ENCODE measurements at regions not wholly inside any gene's neighbourhood (a gene's known extent, or its start where the extent isn't known, plus 50 kb on each side); places are given as distances from the start of the nearest gene placed in this dataset.
"Not testable (repeated sequence)": the region's sequence is repeated elsewhere in the genome, so short reads cannot be mapped to it uniquely, and the experiment has no call there.

DNA sequence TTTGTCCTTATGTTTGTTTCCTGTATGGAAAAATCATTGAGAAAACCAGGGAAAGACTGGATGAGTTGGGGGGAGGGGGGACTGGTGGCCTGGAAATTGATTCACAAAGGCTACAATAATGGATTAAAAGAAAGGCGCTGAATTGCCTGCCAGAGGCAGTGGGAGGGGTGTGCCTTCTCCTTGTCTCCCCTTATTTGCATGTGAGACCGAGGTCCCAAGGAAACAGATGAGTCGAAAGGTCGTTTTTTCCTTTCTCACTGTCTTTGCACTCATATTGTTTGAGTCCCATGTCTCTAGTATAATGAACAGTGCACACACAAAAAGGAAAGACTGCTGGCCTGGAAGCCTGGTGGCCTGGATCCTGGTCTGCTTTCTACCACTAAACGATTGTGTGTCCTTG, 86.6 kb upstream of the ZDHHC15 start:
- Histone ChIP-seq H3K9ac (ENCODE audit: low read length) (no peak overlapping the region), H3K27ac (ENCODE audit: low read length) (no peak overlapping the region), H3K9me2 (ENCODE audit: insufficient read depth, low read length) (no peaks in the 10 kb centered on the region), H3K27me3 (ENCODE audit: insufficient read depth, low read depth, low read length) (no peaks in the 10 kb centered on the region), H3K4me2 (ENCODE audit: low read length) (no peak overlapping the region), H2AFZ (ENCODE audit: low read depth, low read length) (no peak overlapping the region), H3K9me3 (ENCODE audit: low read length) (no peaks in the 10 kb centered on the region), H3K79me2 (replicated peaks; ENCODE audit: insufficient read depth, low read length) (no peaks in the 10 kb centered on the region), H3K4me3 (ENCODE audit: low read length) (no peak overlapping the region), H4K20me1 (ENCODE audit: insufficient read depth) (no peaks in the 10 kb centered on the region), H3F3A (ENCODE audit: insufficient read depth, low read length, poor library complexity, severe bottlenecking) (no peaks in the 10 kb centered on the region), H3K36me3 (ENCODE audit: insufficient read depth, low read length) (no peaks in the 10 kb centered on the region)
- TF ChIP-seq SMC3 (conservative IDR thresholded peaks at IDR 0.05; ENCODE audit: poor library complexity) = no peak
- TF ChIP-seq, protein P1, sequence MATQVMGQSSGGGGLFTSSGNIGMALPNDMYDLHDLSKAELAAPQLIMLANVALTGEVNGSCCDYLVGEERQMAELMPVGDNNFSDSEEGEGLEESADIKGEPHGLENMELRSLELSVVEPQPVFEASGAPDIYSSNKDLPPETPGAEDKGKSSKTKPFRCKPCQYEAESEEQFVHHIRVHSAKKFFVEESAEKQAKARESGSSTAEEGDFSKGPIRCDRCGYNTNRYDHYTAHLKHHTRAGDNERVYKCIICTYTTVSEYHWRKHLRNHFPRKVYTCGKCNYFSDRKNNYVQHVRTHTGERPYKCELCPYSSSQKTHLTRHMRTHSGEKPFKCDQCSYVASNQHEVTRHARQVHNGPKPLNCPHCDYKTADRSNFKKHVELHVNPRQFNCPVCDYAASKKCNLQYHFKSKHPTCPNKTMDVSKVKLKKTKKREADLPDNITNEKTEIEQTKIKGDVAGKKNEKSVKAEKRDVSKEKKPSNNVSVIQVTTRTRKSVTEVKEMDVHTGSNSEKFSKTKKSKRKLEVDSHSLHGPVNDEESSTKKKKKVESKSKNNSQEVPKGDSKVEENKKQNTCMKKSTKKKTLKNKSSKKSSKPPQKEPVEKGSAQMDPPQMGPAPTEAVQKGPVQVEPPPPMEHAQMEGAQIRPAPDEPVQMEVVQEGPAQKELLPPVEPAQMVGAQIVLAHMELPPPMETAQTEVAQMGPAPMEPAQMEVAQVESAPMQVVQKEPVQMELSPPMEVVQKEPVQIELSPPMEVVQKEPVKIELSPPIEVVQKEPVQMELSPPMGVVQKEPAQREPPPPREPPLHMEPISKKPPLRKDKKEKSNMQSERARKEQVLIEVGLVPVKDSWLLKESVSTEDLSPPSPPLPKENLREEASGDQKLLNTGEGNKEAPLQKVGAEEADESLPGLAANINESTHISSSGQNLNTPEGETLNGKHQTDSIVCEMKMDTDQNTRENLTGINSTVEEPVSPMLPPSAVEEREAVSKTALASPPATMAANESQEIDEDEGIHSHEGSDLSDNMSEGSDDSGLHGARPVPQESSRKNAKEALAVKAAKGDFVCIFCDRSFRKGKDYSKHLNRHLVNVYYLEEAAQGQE (IDR thresholded peaks at IDR 0.05; ENCODE audit: borderline replicate concordance) = no peak
- TF ChIP-seq TAF1 (IDR thresholded peaks at IDR 0.05; ENCODE audit: low read depth) = no peak
- TF ChIP-seq EZH2 (IDR thresholded peaks at IDR 0.05; ENCODE audit: borderline replicate concordance, insufficient read depth, low read length, poor library complexity, severe bottlenecking) = no peak
- no peak for TF ChIP-seq POLR2AphosphoS5 (IDR thresholded peaks at IDR 0.05)
- no peak for TF ChIP-seq MXI1 (conservative IDR thresholded peaks at IDR 0.05; ENCODE audit: poor library complexity, severe bottlenecking)

DNA sequence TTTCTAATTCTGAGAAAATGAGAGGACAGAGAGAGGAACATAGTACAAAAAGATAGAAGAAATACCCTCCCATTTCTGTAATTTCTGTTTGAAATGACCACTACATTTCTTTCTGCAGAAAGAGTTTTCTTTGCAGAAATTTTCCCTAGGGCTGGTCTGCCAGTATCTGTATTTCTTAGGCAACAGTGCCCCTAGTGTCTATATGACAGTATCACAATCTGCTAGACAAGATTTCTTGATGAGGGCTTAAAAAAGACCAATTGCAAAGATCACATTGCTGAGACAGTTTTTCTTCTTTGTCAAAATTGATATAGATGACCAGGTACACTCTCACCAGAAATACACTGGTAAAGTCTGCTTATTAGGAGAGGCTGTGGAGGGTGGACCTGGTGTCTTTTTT, 81.0 kb upstream of the ZDHHC15 start:
- Histone ChIP-seq H3K27me3 (ENCODE audit: insufficient read depth, low read depth, low read length) (no peaks in the 10 kb centered on the region), H3K4me2 (ENCODE audit: low read length) (no peak overlapping the region), H3K9ac (ENCODE audit: low read length) (no peak overlapping the region), H3K36me3 (ENCODE audit: insufficient read depth, low read length) (no peaks in the 10 kb centered on the region), H4K20me1 (ENCODE audit: insufficient read depth) (no peaks in the 10 kb centered on the region), H3K27ac (ENCODE audit: low read length) (no peak overlapping the region), H3K79me2 (replicated peaks; ENCODE audit: insufficient read depth, low read length) (no peaks in the 10 kb centered on the region), H3K9me3 (ENCODE audit: low read length) (no peaks in the 10 kb centered on the region), H3K4me3 (ENCODE audit: low read length) (no peak overlapping the region), H2AFZ (ENCODE audit: low read depth, low read length) (no peak overlapping the region), H3K9me2 (ENCODE audit: insufficient read depth, low read length) (no peaks in the 10 kb centered on the region), H3F3A (ENCODE audit: insufficient read depth, low read length, poor library complexity, severe bottlenecking) (no peaks in the 10 kb centered on the region)
- TF ChIP-seq POLR2AphosphoS5 (IDR thresholded peaks at IDR 0.05) (no peak), MXI1 (conservative IDR thresholded peaks at IDR 0.05; ENCODE audit: poor library complexity, severe bottlenecking) (no peak), TAF1 (IDR thresholded peaks at IDR 0.05; ENCODE audit: low read depth) (no peak), SMC3 (conservative IDR thresholded peaks at IDR 0.05; ENCODE audit: poor library complexity) (peak; percentile 46), EP300 (conservative IDR thresholded peaks at IDR 0.05; ENCODE audit: poor library complexity, severe bottlenecking) (no peak), RAD21 (conservative IDR thresholded peaks at IDR 0.05) (peak; percentile 72), EZH2 (IDR thresholded peaks at IDR 0.05; ENCODE audit: borderline replicate concordance, insufficient read depth, low read length, poor library complexity, severe bottlenecking) (no peak)
- TF ChIP-seq, protein P2, sequence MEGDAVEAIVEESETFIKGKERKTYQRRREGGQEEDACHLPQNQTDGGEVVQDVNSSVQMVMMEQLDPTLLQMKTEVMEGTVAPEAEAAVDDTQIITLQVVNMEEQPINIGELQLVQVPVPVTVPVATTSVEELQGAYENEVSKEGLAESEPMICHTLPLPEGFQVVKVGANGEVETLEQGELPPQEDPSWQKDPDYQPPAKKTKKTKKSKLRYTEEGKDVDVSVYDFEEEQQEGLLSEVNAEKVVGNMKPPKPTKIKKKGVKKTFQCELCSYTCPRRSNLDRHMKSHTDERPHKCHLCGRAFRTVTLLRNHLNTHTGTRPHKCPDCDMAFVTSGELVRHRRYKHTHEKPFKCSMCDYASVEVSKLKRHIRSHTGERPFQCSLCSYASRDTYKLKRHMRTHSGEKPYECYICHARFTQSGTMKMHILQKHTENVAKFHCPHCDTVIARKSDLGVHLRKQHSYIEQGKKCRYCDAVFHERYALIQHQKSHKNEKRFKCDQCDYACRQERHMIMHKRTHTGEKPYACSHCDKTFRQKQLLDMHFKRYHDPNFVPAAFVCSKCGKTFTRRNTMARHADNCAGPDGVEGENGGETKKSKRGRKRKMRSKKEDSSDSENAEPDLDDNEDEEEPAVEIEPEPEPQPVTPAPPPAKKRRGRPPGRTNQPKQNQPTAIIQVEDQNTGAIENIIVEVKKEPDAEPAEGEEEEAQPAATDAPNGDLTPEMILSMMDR (IDR thresholded peaks at IDR 0.05; ENCODE audit: poor library complexity, severe bottlenecking) = peak; percentile 68
- TF ChIP-seq, protein P1 (IDR thresholded peaks at IDR 0.05; ENCODE audit: borderline replicate concordance) = no peak

DNA sequence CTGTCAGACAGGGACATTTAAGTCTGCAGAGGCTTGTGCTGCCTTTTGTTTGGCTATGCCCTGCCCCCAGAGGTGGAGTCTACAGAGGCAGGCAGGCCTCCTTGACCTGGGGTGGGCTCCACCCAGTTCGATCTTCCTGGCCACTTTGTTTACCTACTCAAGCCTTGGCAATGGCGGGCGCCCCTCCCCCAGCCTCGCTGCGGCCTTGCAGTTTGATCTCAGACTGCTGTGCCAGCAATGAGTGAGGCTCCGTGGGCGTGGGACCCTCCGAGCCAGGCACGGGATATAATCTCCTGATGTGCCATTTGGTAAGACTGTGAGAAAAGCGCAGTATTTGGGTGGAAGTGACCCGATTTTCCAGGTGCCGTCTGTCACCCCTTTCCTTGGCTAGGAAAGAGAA, 79.2 kb upstream of the ZDHHC15 start:
- H4K20me1 ChIP-seq (ENCODE audit: insufficient read depth); H3K9ac ChIP-seq (ENCODE audit: low read length); H3K9me3 ChIP-seq (ENCODE audit: low read length); H3F3A ChIP-seq (ENCODE audit: insufficient read depth, low read length, poor library complexity, severe bottlenecking); H3K9me2 ChIP-seq (ENCODE audit: insufficient read depth, low read length); H3K36me3 ChIP-seq (ENCODE audit: insufficient read depth, low read length); H3K4me2 ChIP-seq (ENCODE audit: low read length); H3K27me3 ChIP-seq (ENCODE audit: insufficient read depth, low read depth, low read length); H3K79me2 ChIP-seq (replicated peaks; ENCODE audit: insufficient read depth, low read length); H2AFZ ChIP-seq (ENCODE audit: low read depth, low read length); H3K27ac ChIP-seq (ENCODE audit: low read length); H3K4me3 ChIP-seq (ENCODE audit: low read length): not testable (repeated sequence)
